NCI-H2196 (cell line): ENCODE measurements at regions not wholly inside any gene's neighbourhood (a gene's known extent, or its start where the extent isn't known, plus 50 kb on each side); places are given as distances from the start of the nearest gene placed in this dataset.
A peak's percentile ranks its signal among the peaks of the same experiment; 100 is the strongest.
"Not testable (repeated sequence)": the region's sequence is repeated elsewhere in the genome, so short reads cannot be mapped to it uniquely, and the experiment has no call there.

Source experiments
- DNase-seq: peaks from one replicate; lab custom pipeline; 2025; ENCODE audit not compliant: unreplicated experiment; lab: John Stamatoyannopoulos, UW

- DNase-seq: no peak
Observed at GRCh38 chr3:193922034-193922774, 213.7 kb upstream of the HES1 start.

GRCh38 chr3:193923958-193924357, 212.0 kb upstream of the HES1 start:
- not testable (repeated sequence) for DNase-seq

- not testable (repeated sequence) for DNase-seq
Observed at GRCh38 chr3:193926071-193926470, 209.9 kb upstream of the HES1 start.

GRCh38 chr3:193927413-193928206, 208.3 kb upstream of the HES1 start:
- DNase-seq: not testable (repeated sequence)

GRCh38 chr3:193928354-193929209, 207.4 kb upstream of the HES1 start:
- peak; percentile 54 for DNase-seq

- DNase-seq: no peak
Observed at GRCh38 chr3:193929373-193929772, 206.6 kb upstream of the HES1 start.

GRCh38 chr3:193929921-193930646, 205.9 kb upstream of the HES1 start:
- no peak for DNase-seq

GRCh38 chr3:193932136-193932535, 203.8 kb upstream of the HES1 start:
- no peak for DNase-seq

GRCh38 chr3:193932576-193932975, 203.4 kb upstream of the HES1 start:
- no peak for DNase-seq

- no peak for DNase-seq
Observed at GRCh38 chr3:193933451-193933850, 202.5 kb upstream of the HES1 start.

- no peak for DNase-seq
Observed at GRCh38 chr3:193935916-193936315, 200.0 kb upstream of the HES1 start.

- peak; percentile 98 for DNase-seq
Observed at GRCh38 chr3:193938613-193939012, 197.3 kb upstream of the HES1 start.

- no peak for DNase-seq
Observed at GRCh38 chr3:193939527-193939926, 196.4 kb upstream of the HES1 start.

- DNase-seq: peak; percentile 83
Observed at GRCh38 chr3:193940526-193940925, 195.4 kb upstream of the HES1 start.

- DNase-seq: no peak
Observed at GRCh38 chr3:193941486-193941885, 194.5 kb upstream of the HES1 start.

- no peak for DNase-seq
Observed at GRCh38 chr3:193942516-193943055, 193.4 kb upstream of the HES1 start.

- peak; percentile 75 for DNase-seq
Observed at GRCh38 chr3:193943200-193943599, 192.7 kb upstream of the HES1 start.

- no peak for DNase-seq
Observed at GRCh38 chr3:193943851-193944517, 192.0 kb upstream of the HES1 start.

GRCh38 chr3:193944518-193944884, 191.4 kb upstream of the HES1 start:
- DNase-seq: no peak

GRCh38 chr3:193945143-193945542, 190.8 kb upstream of the HES1 start:
- DNase-seq: no peak
